Retinal pigment epithelial cell (primary cell): ENCODE measurements at regions not wholly inside any gene's neighbourhood (a gene's known extent, or its start where the extent isn't known, plus 50 kb on each side); places are given as distances from the start of the nearest gene placed in this dataset.

Experiments
- DNase-seq: peaks from one replicate; pipeline ENCODE4 v3.0.0-alpha.2; 2010; ENCODE audit warnings: low read depth
- H3K4me3 ChIP-seq: 2 replicates; pipeline ENCODE4 v1.5.1; 2011; ENCODE audit warnings: mild to moderate bottlenecking, low read length, control low read depth, moderate library complexity
- CTCF ChIP-seq: conservative IDR thresholded peaks from 2 replicates; pipeline ENCODE4 v1.5.1; 2011; ENCODE audit warnings: low read depth, low read length, control low read depth, inconsistent platforms

DNA sequence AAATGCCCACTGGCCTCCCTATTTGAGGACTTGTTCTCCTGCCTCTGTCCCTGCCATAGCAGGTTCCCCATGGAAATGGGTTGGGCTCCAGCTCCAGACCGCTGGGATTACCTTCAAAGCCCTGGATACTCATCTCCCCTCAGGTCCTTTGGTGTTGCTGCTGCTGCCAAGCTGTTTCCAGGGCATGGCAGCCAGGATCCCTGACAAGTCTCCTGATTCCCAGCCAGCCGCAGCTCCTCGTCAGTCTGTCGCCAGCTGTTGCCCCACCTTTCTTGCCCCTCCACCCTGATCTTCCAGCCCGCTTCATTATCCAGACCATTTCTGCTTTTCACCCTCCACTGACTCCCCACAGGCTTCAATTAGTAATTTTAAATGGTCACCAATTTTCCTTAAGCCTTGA lies 68.3 kb upstream of the KCND3 start:
- no peak overlapping the region for H3K4me3 ChIP-seq
- DNase-seq, result no peak
- TF ChIP-seq CTCF, result no peak

DNA sequence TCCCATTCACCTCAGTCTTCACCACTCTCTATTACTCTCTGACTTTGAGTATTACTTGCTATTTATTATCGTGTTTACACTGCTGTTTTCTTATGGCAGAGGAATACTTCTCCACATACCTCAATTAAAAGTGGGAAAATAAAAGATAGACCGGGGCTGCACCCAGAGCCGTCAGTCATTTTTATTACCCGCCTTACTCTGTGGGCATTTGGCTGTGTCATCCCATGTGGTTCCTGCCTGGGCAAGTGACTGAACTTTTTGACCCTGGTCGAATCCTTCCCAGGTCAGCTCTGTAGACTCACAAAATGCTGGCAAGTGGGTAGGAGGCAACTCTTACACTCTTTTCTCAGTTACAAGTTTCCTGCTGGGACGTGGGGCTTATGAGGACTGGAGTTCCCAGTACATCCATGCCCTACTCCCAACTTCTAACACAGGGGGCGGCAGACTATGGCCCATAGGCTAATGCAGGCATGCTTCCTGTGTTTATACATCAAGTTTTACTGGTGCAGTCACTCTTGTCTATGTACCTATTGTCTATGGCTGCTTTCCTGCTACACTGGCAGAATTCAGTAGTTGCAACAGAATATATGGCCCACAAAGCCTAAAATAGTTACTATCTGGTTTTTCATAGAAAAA lies 69.5 kb upstream of the KCND3 start:
- TF ChIP-seq CTCF, result no peak
- no peak overlapping the region for H3K4me3 ChIP-seq
- DNase-seq, result no peak

DNA sequence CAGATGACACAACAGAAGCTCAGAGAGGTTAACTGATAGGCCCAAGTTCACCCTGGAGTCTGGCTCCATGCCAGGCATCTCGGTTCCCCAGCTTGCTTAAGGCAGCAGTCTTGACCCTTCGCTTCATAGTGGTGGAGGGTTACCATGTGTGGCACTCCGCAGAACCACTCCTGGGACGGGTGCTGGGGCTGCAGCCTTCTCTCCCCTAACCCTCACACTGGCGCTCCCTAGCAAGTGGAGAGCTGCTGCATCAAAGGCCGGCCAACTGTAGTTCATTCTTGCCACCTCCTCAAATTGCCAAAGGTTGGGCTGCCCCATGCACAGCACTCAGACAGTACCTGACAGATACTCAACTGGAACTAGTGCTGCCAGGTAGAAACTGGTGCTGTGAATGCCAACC lies 70.2 kb upstream of the KCND3 start:
- DNase-seq, result no peak

GRCh38 chr1:112060261-112060660 lies 70.8 kb upstream of the KCND3 start:
- no peak overlapping the region for H3K4me3 ChIP-seq
- no peak for DNase-seq
- no peak for TF ChIP-seq CTCF

More for the DNA sequence above, 70.2 kb upstream of the KCND3 start:
- H3K4me3 ChIP-seq, result no peak overlapping the region
- no peak for TF ChIP-seq CTCF

DNA sequence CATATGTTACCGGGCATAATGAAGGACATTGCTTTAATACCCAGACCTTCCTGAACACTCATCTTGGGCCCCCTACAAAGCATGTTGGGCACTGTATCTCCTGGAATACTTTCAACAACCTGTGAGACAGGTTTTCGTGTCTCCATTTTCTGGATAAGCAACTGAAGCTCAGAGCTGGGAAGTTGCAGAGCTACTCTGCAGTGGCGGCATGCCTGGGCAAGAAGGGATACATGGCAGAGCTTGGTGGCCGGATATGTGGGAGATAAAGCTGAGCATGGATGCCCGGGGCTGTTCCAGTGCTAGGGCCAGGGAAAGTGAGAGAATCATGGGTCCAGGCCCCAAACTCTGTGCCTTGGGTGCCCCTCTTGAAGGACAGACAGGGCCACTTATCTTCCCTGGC lies 71.6 kb upstream of the KCND3 start:
- H3K4me3 ChIP-seq, result no peak overlapping the region
- no peak for DNase-seq
- no peak for TF ChIP-seq CTCF

- H3K4me3 ChIP-seq, result no peak overlapping the region
- no peak for DNase-seq
- TF ChIP-seq CTCF, result no peak
Measured at GRCh38 chr1:112061901-112062320, 72.4 kb upstream of the KCND3 start.
